ENCODE measurements at regions not wholly inside any gene's neighbourhood (a gene's known extent, or its start where the extent isn't known, plus 50 kb on each side); places are given as distances from the start of the nearest gene placed in this dataset.

DNA sequence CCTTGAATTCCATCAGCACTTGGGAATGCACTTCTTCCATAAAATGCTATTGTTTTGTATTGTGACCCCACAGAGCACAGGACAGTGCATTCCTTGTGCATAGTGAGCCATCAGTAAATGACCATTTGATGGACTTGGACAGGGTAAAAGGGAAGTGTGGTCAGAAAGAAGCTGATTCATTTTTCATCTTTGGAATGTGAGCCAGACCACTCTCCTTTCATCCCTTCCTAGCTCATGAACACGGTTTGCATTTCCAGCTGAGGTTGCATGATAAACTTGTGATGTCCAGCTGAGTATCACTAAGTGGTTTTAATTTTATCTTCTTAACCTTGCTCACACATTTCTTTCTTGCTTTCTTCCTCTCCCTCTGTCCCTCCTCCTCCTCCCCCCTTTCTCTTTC is 101.3 kb downstream of the NUDT12 start:
- Histone ChIP-seq H3K4me3 (ENCODE audit: low read length) (no peak overlapping the region), H3K4me1 (ENCODE audit: control insufficient read depth, insufficient read depth, low read length) (peaks cover 16% of the 10 kb centered on the region), H3K9ac (ENCODE audit: low read length) (no peak overlapping the region), H3K27me3 (replicated peaks; ENCODE audit: control insufficient read depth, insufficient read depth, low read length) (no peaks in the 10 kb centered on the region), H3K9me3 (ENCODE audit: control insufficient read depth, low read length) (no peaks in the 10 kb centered on the region), H3K36me3 (ENCODE audit: control insufficient read depth, insufficient read depth, low read length, severe bottlenecking) (no peaks in the 10 kb centered on the region)
- peak; percentile 39 for DNase-seq (ENCODE audit: low read depth)

GRCh38 chr5:103458497-103459040 is 104.0 kb downstream of the NUDT12 start:
- Histone ChIP-seq H3K4me3 (ENCODE audit: low read length) (no peak overlapping the region), H3K9me3 (ENCODE audit: control insufficient read depth, low read length) (no peaks in the 10 kb centered on the region), H3K27me3 (replicated peaks; ENCODE audit: control insufficient read depth, insufficient read depth, low read length) (no peaks in the 10 kb centered on the region), H3K9ac (ENCODE audit: low read length) (no peak overlapping the region), H3K36me3 (ENCODE audit: control insufficient read depth, insufficient read depth, low read length, severe bottlenecking) (no peaks in the 10 kb centered on the region), H3K4me1 (ENCODE audit: control insufficient read depth, insufficient read depth, low read length) (no peaks in the 10 kb centered on the region)
- no peak for DNase-seq (ENCODE audit: low read depth)

- H3K36me3 ChIP-seq (ENCODE audit: control insufficient read depth, insufficient read depth, low read length, severe bottlenecking), result no peaks in the 10 kb centered on the region
- no peak for DNase-seq (ENCODE audit: low read depth)
- no peaks in the 10 kb centered on the region for H3K27me3 ChIP-seq (replicated peaks; ENCODE audit: control insufficient read depth, insufficient read depth, low read length)
- no peaks in the 10 kb centered on the region for H3K9me3 ChIP-seq (ENCODE audit: control insufficient read depth, low read length)
- H3K4me1 ChIP-seq (ENCODE audit: control insufficient read depth, insufficient read depth, low read length), result peaks cover 7% of the 10 kb centered on the region
- H3K9ac ChIP-seq (ENCODE audit: low read length), result no peak overlapping the region
- no peak overlapping the region for H3K4me3 ChIP-seq (ENCODE audit: low read length)
These were observed 106.1 kb downstream of the NUDT12 start for GRCh38 chr5:103456476-103456875.

DNA sequence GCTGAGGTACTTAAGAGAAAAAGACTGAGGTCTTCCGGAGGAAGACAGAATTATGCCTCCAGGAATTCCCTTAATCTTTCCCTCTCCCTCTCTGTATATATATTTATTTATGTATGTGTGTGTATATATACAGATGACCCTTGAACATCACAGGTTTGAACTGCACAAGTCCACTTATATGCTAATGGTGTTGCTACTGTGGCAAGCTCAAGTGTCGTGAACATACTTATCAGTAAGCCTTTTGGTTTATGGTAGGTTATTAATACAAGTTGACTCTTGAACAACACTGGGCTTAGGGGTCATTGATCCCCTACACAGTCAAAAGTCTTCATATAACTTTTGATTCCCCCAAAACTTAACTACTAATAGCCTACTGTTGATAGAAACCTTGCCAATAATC is 106.8 kb downstream of the NUDT12 start:
- H3K4me1 ChIP-seq (ENCODE audit: control insufficient read depth, insufficient read depth, low read length), result peaks cover 13% of the 10 kb centered on the region

DNA sequence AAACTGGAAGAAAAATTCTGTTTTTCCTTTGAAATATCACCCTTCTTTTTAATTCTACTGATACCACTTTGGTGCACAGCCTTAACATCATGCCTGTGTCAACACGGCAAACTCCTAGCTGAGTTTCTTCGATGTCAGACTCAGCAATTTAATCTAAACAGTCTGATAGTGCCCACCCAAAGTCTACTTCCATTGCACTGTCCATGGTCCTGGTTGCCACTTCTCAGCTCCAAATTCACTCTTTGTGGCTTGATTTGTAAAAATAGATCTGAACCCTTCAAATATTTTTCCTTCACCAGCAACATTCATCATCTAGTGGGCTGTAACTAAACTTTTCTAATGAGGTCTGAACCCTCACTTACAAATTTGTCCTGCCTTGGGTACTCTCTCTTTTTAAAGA is 107.8 kb downstream of the NUDT12 start:
- Histone ChIP-seq H3K9me3 (ENCODE audit: control insufficient read depth, low read length) (no peaks in the 10 kb centered on the region), H3K9ac (ENCODE audit: low read length) (no peak overlapping the region), H3K4me1 (ENCODE audit: control insufficient read depth, insufficient read depth, low read length) (peaks cover 17% of the 10 kb centered on the region), H3K36me3 (ENCODE audit: control insufficient read depth, insufficient read depth, low read length, severe bottlenecking) (no peaks in the 10 kb centered on the region), H3K4me3 (ENCODE audit: low read length) (no peak overlapping the region), H3K27me3 (replicated peaks; ENCODE audit: control insufficient read depth, insufficient read depth, low read length) (no peaks in the 10 kb centered on the region)
- DNase-seq (ENCODE audit: low read depth), result no peak

More for the DNA sequence above, 106.8 kb downstream of the NUDT12 start:
- H3K36me3 ChIP-seq (ENCODE audit: control insufficient read depth, insufficient read depth, low read length, severe bottlenecking), result no peaks in the 10 kb centered on the region
- no peaks in the 10 kb centered on the region for H3K27me3 ChIP-seq (replicated peaks; ENCODE audit: control insufficient read depth, insufficient read depth, low read length)
- H3K9me3 ChIP-seq (ENCODE audit: control insufficient read depth, low read length), result no peaks in the 10 kb centered on the region
- no peak overlapping the region for H3K9ac ChIP-seq (ENCODE audit: low read length)
- no peak overlapping the region for H3K4me3 ChIP-seq (ENCODE audit: low read length)
- no peak for DNase-seq (ENCODE audit: low read depth)

GRCh38 chr5:103452666-103453065 is 109.9 kb downstream of the NUDT12 start:
- H3K27me3 ChIP-seq (replicated peaks; ENCODE audit: control insufficient read depth, insufficient read depth, low read length), result no peaks in the 10 kb centered on the region
- H3K4me3 ChIP-seq (ENCODE audit: low read length), result no peak overlapping the region
- H3K9me3 ChIP-seq (ENCODE audit: control insufficient read depth, low read length), result no peaks in the 10 kb centered on the region
- no peaks in the 10 kb centered on the region for H3K36me3 ChIP-seq (ENCODE audit: control insufficient read depth, insufficient read depth, low read length, severe bottlenecking)
- peaks cover 17% of the 10 kb centered on the region for H3K4me1 ChIP-seq (ENCODE audit: control insufficient read depth, insufficient read depth, low read length)
- DNase-seq (ENCODE audit: low read depth), result peak; percentile 63
- no peak overlapping the region for H3K9ac ChIP-seq (ENCODE audit: low read length)

GRCh38 chr5:103452089-103452488 is 110.5 kb downstream of the NUDT12 start:
- no peak overlapping the region for H3K9ac ChIP-seq (ENCODE audit: low read length)
- H3K36me3 ChIP-seq (ENCODE audit: control insufficient read depth, insufficient read depth, low read length, severe bottlenecking), result no peaks in the 10 kb centered on the region
- peaks cover 17% of the 10 kb centered on the region for H3K4me1 ChIP-seq (ENCODE audit: control insufficient read depth, insufficient read depth, low read length)
- DNase-seq (ENCODE audit: low read depth), result no peak
- no peaks in the 10 kb centered on the region for H3K9me3 ChIP-seq (ENCODE audit: control insufficient read depth, low read length)
- no peak overlapping the region for H3K4me3 ChIP-seq (ENCODE audit: low read length)
- H3K27me3 ChIP-seq (replicated peaks; ENCODE audit: control insufficient read depth, insufficient read depth, low read length), result no peaks in the 10 kb centered on the region

GRCh38 chr5:103451261-103451660 is 111.3 kb downstream of the NUDT12 start:
- H3K9ac ChIP-seq (ENCODE audit: low read length), result peak overlapping the region; percentile 11
- no peak for DNase-seq (ENCODE audit: low read depth)
- no peaks in the 10 kb centered on the region for H3K27me3 ChIP-seq (replicated peaks; ENCODE audit: control insufficient read depth, insufficient read depth, low read length)
- H3K36me3 ChIP-seq (ENCODE audit: control insufficient read depth, insufficient read depth, low read length, severe bottlenecking), result no peaks in the 10 kb centered on the region
- H3K4me1 ChIP-seq (ENCODE audit: control insufficient read depth, insufficient read depth, low read length), result peaks cover 17% of the 10 kb centered on the region
- no peaks in the 10 kb centered on the region for H3K9me3 ChIP-seq (ENCODE audit: control insufficient read depth, low read length)
- no peak overlapping the region for H3K4me3 ChIP-seq (ENCODE audit: low read length)

- no peaks in the 10 kb centered on the region for H3K27me3 ChIP-seq (replicated peaks; ENCODE audit: control insufficient read depth, insufficient read depth, low read length)
- H3K4me1 ChIP-seq (ENCODE audit: control insufficient read depth, insufficient read depth, low read length), result peaks cover 17% of the 10 kb centered on the region
- H3K4me3 ChIP-seq (ENCODE audit: low read length), result no peak overlapping the region
- H3K9ac ChIP-seq (ENCODE audit: low read length), result peak overlapping the region; percentile 11
- peak; percentile 77 for DNase-seq (ENCODE audit: low read depth)
- H3K36me3 ChIP-seq (ENCODE audit: control insufficient read depth, insufficient read depth, low read length, severe bottlenecking), result no peaks in the 10 kb centered on the region
- H3K9me3 ChIP-seq (ENCODE audit: control insufficient read depth, low read length), result no peaks in the 10 kb centered on the region
These were observed 112.1 kb downstream of the NUDT12 start for GRCh38 chr5:103450333-103451061.

- Histone ChIP-seq H3K4me1 (ENCODE audit: control insufficient read depth, insufficient read depth, low read length) (peaks cover 10% of the 10 kb centered on the region), H3K27me3 (replicated peaks; ENCODE audit: control insufficient read depth, insufficient read depth, low read length) (no peaks in the 10 kb centered on the region), H3K36me3 (ENCODE audit: control insufficient read depth, insufficient read depth, low read length, severe bottlenecking) (no peaks in the 10 kb centered on the region), H3K9ac (ENCODE audit: low read length) (no peak overlapping the region), H3K9me3 (ENCODE audit: control insufficient read depth, low read length) (no peaks in the 10 kb centered on the region), H3K4me3 (ENCODE audit: low read length) (no peak overlapping the region)
- DNase-seq (ENCODE audit: low read depth), result no peak
These were observed 115.8 kb downstream of the NUDT12 start for GRCh38 chr5:103446813-103447212.

GRCh38 chr5:103445426-103446035 is 117.1 kb downstream of the NUDT12 start:
- Histone ChIP-seq H3K27me3 (replicated peaks; ENCODE audit: control insufficient read depth, insufficient read depth, low read length) (no peaks in the 10 kb centered on the region), H3K9me3 (ENCODE audit: control insufficient read depth, low read length) (no peaks in the 10 kb centered on the region), H3K4me3 (ENCODE audit: low read length) (no peak overlapping the region), H3K4me1 (ENCODE audit: control insufficient read depth, insufficient read depth, low read length) (peaks cover 2% of the 10 kb centered on the region), H3K9ac (ENCODE audit: low read length) (no peak overlapping the region), H3K36me3 (ENCODE audit: control insufficient read depth, insufficient read depth, low read length, severe bottlenecking) (no peaks in the 10 kb centered on the region)
- DNase-seq (ENCODE audit: low read depth), result no peak

Measured in adipocyte (in vitro differentiated cells).